OCI-LY7 (cell line): ENCODE measurements at regions not wholly inside any gene's neighbourhood (a gene's known extent, or its start where the extent isn't known, plus 50 kb on each side); places are given as distances from the start of the nearest gene placed in this dataset.

ENCODE experiments used
- BruUV-seq: library from RNA; stranded (reverse); fragments of 400-500 nt; replicated peaks from 2 replicates; lab custom pipeline; 2021; lab: Mats Ljungman, UMichigan
- CTCF ChIA-PET: fragments of 300-600 bp; sonication (Branson Sonifier 250); formaldehyde crosslinking; loops from one replicate; lab custom pipeline; 2022; ENCODE audit warnings: antibody characterized with exemption; ENCODE audit not compliant: unreplicated experiment; lab: Charles Lee
- POLR2A ChIA-PET: fragments of 300-600 bp; sonication (Branson Sonifier 250); formaldehyde crosslinking; loops from one replicate; lab custom pipeline; 2022; ENCODE audit warnings: antibody characterized with exemption; lab: Charles Lee
- DNase-seq: peaks from one replicate; pipeline ENCODE4 v3.0.0-alpha.2; 2015; ENCODE audit warnings: low spot score
- H2AFZ ChIP-seq: fragments of 200-600 bp; sonication (generic), shearing (Covaris generic); 2 replicates; pipeline ENCODE4 v1.6.1; 2014; ENCODE audit warnings: mild to moderate bottlenecking, antibody characterized with exemption, low read length, moderate library complexity
- H3K27ac ChIP-seq: fragments of 200-600 bp; sonication (generic); 2 replicates; pipeline ENCODE4 v1.5.1; 2014; ENCODE audit warnings: mixed run types, low read depth, mild to moderate bottlenecking, moderate library complexity, low read length, inconsistent platforms; ENCODE audit not compliant: poor library complexity, severe bottlenecking
- H3K36me3 ChIP-seq: fragments of 200-600 bp; sonication (generic); 2 replicates; pipeline ENCODE4 v1.6.1; 2014; ENCODE audit warnings: mild to moderate bottlenecking, antibody characterized with exemption, low read length, moderate library complexity, mixed read lengths; ENCODE audit not compliant: insufficient read depth
- H3K4me1 ChIP-seq: fragments of 200-600 bp; sonication (generic); 2 replicates; pipeline ENCODE4 v1.5.1; 2014; ENCODE audit warnings: mild to moderate bottlenecking, low read length; ENCODE audit not compliant: insufficient read depth, poor library complexity, severe bottlenecking
- H3K4me2 ChIP-seq: fragments of 200-600 bp; sonication (generic); 2 replicates; pipeline ENCODE4 v1.6.1; 2014; ENCODE audit warnings: mild to moderate bottlenecking, low read length
- H3K4me3 ChIP-seq: fragments of 200-600 bp; sonication (generic); 2 replicates; pipeline ENCODE4 v1.5.1; 2014; ENCODE audit warnings: mild to moderate bottlenecking, low read depth, low read length; ENCODE audit not compliant: poor library complexity, severe bottlenecking
- H3K79me2 ChIP-seq: fragments of 200-600 bp; sonication (generic); 2 replicates; pipeline ENCODE4 v1.6.1; 2016; ENCODE audit warnings: low read depth, mild to moderate bottlenecking, low read length, moderate library complexity, mixed read lengths; ENCODE audit not compliant: insufficient read depth
- H3K9me2 ChIP-seq: fragments of 200-600 bp; sonication (generic); 2 replicates; pipeline ENCODE4 v1.6.1; 2016; ENCODE audit warnings: mild to moderate bottlenecking, low read length, mixed read lengths; ENCODE audit not compliant: insufficient read depth
- H3K9me3 ChIP-seq: fragments of 200-600 bp; sonication (generic); 2 replicates; pipeline ENCODE4 v1.6.1; 2014; ENCODE audit warnings: mild to moderate bottlenecking, mixed run types, low read length, mixed read lengths
- H4K20me1 ChIP-seq: fragments of 200-600 bp; sonication (generic); 2 replicates; pipeline ENCODE4 v1.6.1; 2014; ENCODE audit warnings: mild to moderate bottlenecking, antibody characterized with exemption, low read length, moderate library complexity, mixed read lengths; ENCODE audit not compliant: insufficient read depth
- CTCF ChIP-seq: fragments of 200-600 bp; sonication (generic); conservative IDR thresholded peaks from 2 replicates; pipeline ENCODE4 v1.5.1; 2014; ENCODE audit warnings: mild to moderate bottlenecking, antibody characterized with exemption, low read length, moderate library complexity, mixed read lengths
- EZH2phosphoT487 ChIP-seq: fragments of 200-600 bp; sonication (generic); IDR thresholded peaks from 2 replicates; pipeline ENCODE4 v1.6.1; 2018; ENCODE audit warnings: low read depth, borderline replicate concordance, mild to moderate bottlenecking, mixed run types, antibody characterized with exemption, low read length, moderate library complexity, mixed read lengths
- intact Hi-C: fragments of 100-400 bp; cut with micrococcal nuclease; formaldehyde crosslinking; loops from one replicate; pipeline ENCODE4 v1.10.0; 2022; ENCODE audit not compliant: unreplicated experiment

DNA sequence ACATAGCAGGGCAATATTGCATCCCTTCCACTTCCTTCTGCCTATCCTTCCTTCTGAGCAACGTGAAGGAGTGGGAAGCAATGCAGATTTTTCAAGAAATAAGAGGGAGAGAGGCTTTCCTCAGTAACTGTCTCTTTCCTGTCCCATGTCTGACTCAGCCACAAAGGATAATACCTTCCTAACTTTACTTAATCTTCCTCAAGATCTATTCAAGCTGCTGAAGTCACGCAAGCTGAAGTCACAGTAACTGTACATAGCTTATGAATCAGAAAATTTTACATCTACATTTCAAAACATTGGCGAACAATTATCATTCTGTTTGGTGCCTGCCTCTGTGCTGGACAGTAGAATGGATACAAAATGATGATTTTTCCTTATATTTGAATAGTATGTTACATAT is 86.4 kb upstream of the POU3F2 start:
- Histone ChIP-seq H3K9me2 (no peaks in the 10 kb centered on the region; the same call in 1 of the 2 replicates), H3K4me1 (no peaks in the 10 kb centered on the region), H3K36me3 (no peaks in the 10 kb centered on the region), H3K79me2 (no peaks in the 10 kb centered on the region), H2AFZ (no peak overlapping the region), H3K27ac (no peak overlapping the region), H3K4me2 (no peak overlapping the region), H4K20me1 (no peaks in the 10 kb centered on the region), H3K9me3 (no peaks in the 10 kb centered on the region), H3K4me3 (no peak overlapping the region)
- ChIA-PET POLR2A (interaction anchor here (0.5 to 0.7 kb wide), 3 partner anchors 33 to 1511 kb away, joined by 3 to 4 read pairs (median 3); no protein-coding TSS in a partner anchor), CTCF (no interaction called here)
- no peak for TF ChIP-seq EZH2phosphoT487
- no peak for TF ChIP-seq CTCF
- no peak for DNase-seq
- intact Hi-C loops = no loop called here
- no TSS peak for BruUV-seq

GRCh38 chr6:98759459-98759858 is 74.9 kb upstream of the POU3F2 start:
- no peak overlapping the region for H3K4me3 ChIP-seq
- H3K9me3 ChIP-seq = no peaks in the 10 kb centered on the region
- no peaks in the 10 kb centered on the region for H4K20me1 ChIP-seq
- peak; percentile 42; the same call in 1 of the 2 replicates for TF ChIP-seq CTCF
- TF ChIP-seq EZH2phosphoT487 = no peak
- POLR2A ChIA-PET = interaction anchor here (0.7 kb wide), 1 partner anchor 10 kb away, joined by 3 read pairs; no protein-coding TSS in a partner anchor
- no peaks in the 10 kb centered on the region for H3K36me3 ChIP-seq
- H3K27ac ChIP-seq = no peak overlapping the region
- no peak overlapping the region for H3K4me2 ChIP-seq
- no peaks in the 10 kb centered on the region for H3K9me2 ChIP-seq
- no peak for DNase-seq
- no peak overlapping the region for H2AFZ ChIP-seq
- CTCF ChIA-PET = no interaction called here
- BruUV-seq = no TSS peak
- intact Hi-C loops = no loop called here
- H3K4me1 ChIP-seq = no peaks in the 10 kb centered on the region
- H3K79me2 ChIP-seq = no peaks in the 10 kb centered on the region

DNA sequence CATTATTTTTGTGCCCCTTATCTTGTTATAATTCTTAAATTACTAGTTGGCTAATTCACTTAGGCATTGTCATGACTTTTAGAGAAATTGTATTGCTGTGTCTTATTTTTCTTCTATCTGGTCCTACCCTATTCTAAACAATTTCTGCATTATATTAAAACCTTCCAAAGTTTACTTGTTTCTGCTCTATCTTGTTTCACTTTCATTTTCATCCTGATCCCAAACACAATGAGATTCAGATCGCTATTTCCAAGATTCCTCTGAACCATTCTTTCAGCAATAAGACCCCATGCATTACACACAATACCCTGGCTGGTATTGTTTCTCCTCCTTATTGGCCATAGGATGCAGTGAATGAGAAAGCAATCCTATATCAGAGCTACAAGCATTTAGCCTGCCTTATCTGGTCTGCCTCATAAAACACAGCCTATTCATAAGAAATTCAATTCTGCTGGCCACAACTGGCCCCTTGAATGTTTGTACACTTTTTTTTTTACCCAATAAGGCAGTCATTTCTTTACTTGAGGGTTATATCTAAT is 69.9 kb upstream of the POU3F2 start:
- DNase-seq = no peak
- no TSS peak for BruUV-seq
- no peaks in the 10 kb centered on the region for H3K9me2 ChIP-seq
- H4K20me1 ChIP-seq = no peaks in the 10 kb centered on the region
- TF ChIP-seq EZH2phosphoT487 (no peak), CTCF (no peak)
- H3K27ac ChIP-seq = no peak overlapping the region
- no peak overlapping the region; the same call in 1 of the 2 replicates for H3K4me2 ChIP-seq
- no peaks in the 10 kb centered on the region for H3K9me3 ChIP-seq
- POLR2A ChIA-PET = no interaction called here
- H3K36me3 ChIP-seq = no peaks in the 10 kb centered on the region
- CTCF ChIA-PET = no interaction called here
- H3K4me3 ChIP-seq = no peak overlapping the region
- intact Hi-C loops = no loop called here
- no peaks in the 10 kb centered on the region for H3K4me1 ChIP-seq
- no peaks in the 10 kb centered on the region for H3K79me2 ChIP-seq
- no peak overlapping the region for H2AFZ ChIP-seq
